ENCODE measurements at regions not wholly inside any gene's neighbourhood (a gene's known extent, or its start where the extent isn't known, plus 50 kb on each side); places are given as distances from the start of the nearest gene placed in this dataset.

- Histone ChIP-seq H3F3A (replicated peaks; ENCODE audit: insufficient read depth) (no peaks in the 10 kb centered on the region), H3K9ac (no peak overlapping the region), H3K4me2 (no peak overlapping the region), H3K9me3 (no peaks in the 10 kb centered on the region), H3K4me1 (ENCODE audit: control insufficient read depth in 1 of 2, insufficient read depth in 2 of 2, low read depth in 1 of 2, low read length in 1 of 2) (no peaks in the 10 kb centered on the region), H3K27me3 (ENCODE audit: insufficient read depth) (no peaks in the 10 kb centered on the region), H3K4me3 (ENCODE audit: low read depth in 2 of 2, low read length in 1 of 2) (no peak overlapping the region), H3K36me3 (replicated peaks in 1 of 2; ENCODE audit: control insufficient read depth in 1 of 2, insufficient read depth in 2 of 2, low read length in 1 of 2) (no peaks in the 10 kb centered on the region), H3K79me2 (ENCODE audit: insufficient read depth) (no peaks in the 10 kb centered on the region), H2AFZ (ENCODE audit: low read depth) (no peak overlapping the region), H4K20me1 (ENCODE audit: insufficient read depth) (no peaks in the 10 kb centered on the region), H3K27ac (ENCODE audit: low read depth in 2 of 2, low read length in 1 of 2) (no peak overlapping the region), H3K9me2 (no peaks in the 10 kb centered on the region)
- WGBS (ENCODE audit: low lambda C conversion rate) = 13% methylated on average over 2 of the region's 2 CpGs
- ChIA-PET CTCF (no interaction called here), POLR2A (no interaction called here)
- TF ChIP-seq JUND (IDR thresholded peaks at IDR 0.05) (no peak), USF2 (IDR thresholded peaks at IDR 0.05; ENCODE audit: borderline replicate concordance, low read depth, low read length) (no peak), MEF2A (IDR thresholded peaks at IDR 0.05; ENCODE audit: borderline replicate concordance, low read depth) (no peak), MXI1 (IDR thresholded peaks at IDR 0.05; ENCODE audit: low read depth, low read length) (no peak), RCOR1 (IDR thresholded peaks at IDR 0.05; ENCODE audit: low read length) (no peak), USF1 (IDR thresholded peaks at IDR 0.05; ENCODE audit: borderline replicate concordance, low read depth) (no peak), TCF12 (IDR thresholded peaks at IDR 0.05) (no peak), NRF1 (IDR thresholded peaks at IDR 0.05; ENCODE audit: low read depth, low read length) (no peak), RAD21 (IDR thresholded peaks at IDR 0.05; ENCODE audit: low read length) (no peak), YY1 (IDR thresholded peaks at IDR 0.05; ENCODE audit: low read depth) (no peak), FOXJ3 (CRISPR knock-in tag; IDR thresholded peaks at IDR 0.05) (no peak), REST (IDR thresholded peaks at IDR 0.05; ENCODE audit: low read depth, low read length) (no peak), SMC3 (IDR thresholded peaks at IDR 0.05; ENCODE audit: low read depth, low read length) (no peak), TEAD4 (IDR thresholded peaks at IDR 0.05; ENCODE audit: borderline replicate concordance, insufficient read depth) (no peak), EP300 (IDR thresholded peaks at IDR 0.05; ENCODE audit: borderline replicate concordance in 1 of 2, low read depth in 1 of 2, low read length in 1 of 2) (no peak), CTCF (IDR thresholded peaks at IDR 0.05) (no peak), FOSL2 (IDR thresholded peaks at IDR 0.05; ENCODE audit: borderline replicate concordance, low read depth) (no peak)
- TF ChIP-seq, protein P1, sequence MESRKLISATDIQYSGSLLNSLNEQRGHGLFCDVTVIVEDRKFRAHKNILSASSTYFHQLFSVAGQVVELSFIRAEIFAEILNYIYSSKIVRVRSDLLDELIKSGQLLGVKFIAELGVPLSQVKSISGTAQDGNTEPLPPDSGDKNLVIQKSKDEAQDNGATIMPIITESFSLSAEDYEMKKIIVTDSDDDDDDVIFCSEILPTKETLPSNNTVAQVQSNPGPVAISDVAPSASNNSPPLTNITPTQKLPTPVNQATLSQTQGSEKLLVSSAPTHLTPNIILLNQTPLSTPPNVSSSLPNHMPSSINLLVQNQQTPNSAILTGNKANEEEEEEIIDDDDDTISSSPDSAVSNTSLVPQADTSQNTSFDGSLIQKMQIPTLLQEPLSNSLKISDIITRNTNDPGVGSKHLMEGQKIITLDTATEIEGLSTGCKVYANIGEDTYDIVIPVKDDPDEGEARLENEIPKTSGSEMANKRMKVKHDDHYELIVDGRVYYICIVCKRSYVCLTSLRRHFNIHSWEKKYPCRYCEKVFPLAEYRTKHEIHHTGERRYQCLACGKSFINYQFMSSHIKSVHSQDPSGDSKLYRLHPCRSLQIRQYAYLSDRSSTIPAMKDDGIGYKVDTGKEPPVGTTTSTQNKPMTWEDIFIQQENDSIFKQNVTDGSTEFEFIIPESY (IDR thresholded peaks at IDR 0.05; ENCODE audit: borderline replicate concordance, low read depth) = no peak
- TF ChIP-seq, protein P2, sequence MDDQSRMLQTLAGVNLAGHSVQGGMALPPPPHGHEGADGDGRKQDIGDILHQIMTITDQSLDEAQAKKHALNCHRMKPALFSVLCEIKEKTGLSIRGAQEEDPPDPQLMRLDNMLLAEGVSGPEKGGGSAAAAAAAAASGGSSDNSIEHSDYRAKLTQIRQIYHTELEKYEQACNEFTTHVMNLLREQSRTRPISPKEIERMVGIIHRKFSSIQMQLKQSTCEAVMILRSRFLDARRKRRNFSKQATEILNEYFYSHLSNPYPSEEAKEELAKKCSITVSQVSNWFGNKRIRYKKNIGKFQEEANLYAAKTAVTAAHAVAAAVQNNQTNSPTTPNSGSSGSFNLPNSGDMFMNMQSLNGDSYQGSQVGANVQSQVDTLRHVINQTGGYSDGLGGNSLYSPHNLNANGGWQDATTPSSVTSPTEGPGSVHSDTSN (IDR thresholded peaks at IDR 0.05) = no peak
- DNase-seq = no peak
These were observed 448.4 kb upstream of the MANEA start for GRCh38 chr6:95128947-95129346.
